ENCODE measurements at regions not wholly inside any gene's neighbourhood (a gene's known extent, or its start where the extent isn't known, plus 50 kb on each side); places are given as distances from the start of the nearest gene placed in this dataset.

DNA sequence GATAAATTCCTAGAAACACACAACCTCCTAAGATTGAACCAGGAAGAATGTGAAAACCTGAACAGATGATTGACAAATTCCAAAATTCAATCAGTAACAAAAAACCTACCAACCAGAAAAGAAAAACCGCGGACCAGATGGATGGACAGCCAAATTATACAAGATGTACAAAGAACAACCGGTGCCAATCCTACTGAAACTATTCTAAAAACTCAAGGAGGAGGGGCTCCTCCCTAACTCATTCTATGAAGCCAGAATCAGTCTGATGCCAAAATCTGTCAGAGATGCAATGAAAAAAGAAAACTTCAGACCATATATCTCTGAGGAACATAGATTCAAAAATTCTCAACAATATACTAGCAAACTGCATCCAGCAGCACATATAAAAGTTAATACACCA, 262.4 kb upstream of the DAB1 start:
- ATAC-seq (no peak), DNase-seq (ENCODE audit: low read depth, low spot score) (no peak)
- Histone ChIP-seq H4K20me1 (ENCODE audit: insufficient read depth) (no peaks in the 10 kb centered on the region), H3K9me2 (ENCODE audit: insufficient read depth) (no peaks in the 10 kb centered on the region), H3K27ac (ENCODE audit: low read depth, low read length) (no peak overlapping the region), H3K4me1 (ENCODE audit: control insufficient read depth in 1 of 2, insufficient read depth in 2 of 2, low read length in 2 of 2) (no peaks in the 10 kb centered on the region), H3K4me2 (ENCODE audit: low read length) (no peak overlapping the region), H3K9me3 (ENCODE audit: control insufficient read depth in 1 of 2, insufficient read depth in 1 of 2, low read depth in 1 of 2, low read length in 2 of 2) (no peaks in the 10 kb centered on the region; a peak in 1 of 4 replicates), H3K79me2 (ENCODE audit: insufficient read depth, low read length) (no peaks in the 10 kb centered on the region), H2AFZ (ENCODE audit: low read depth, low read length, poor library complexity, severe bottlenecking) (no peak overlapping the region), H3K36me3 (ENCODE audit: control insufficient read depth in 1 of 2, insufficient read depth in 2 of 2, low read length in 2 of 2) (no peaks in the 10 kb centered on the region), H3K4me3 (replicated peaks in 1 of 2; ENCODE audit: low read depth in 1 of 2, low read length in 2 of 2) (no peak overlapping the region), H3K9ac (ENCODE audit: low read length) (no peak overlapping the region), H3K27me3 (ENCODE audit: insufficient read depth, low read length) (no peaks in the 10 kb centered on the region)
- ChIA-PET POLR2A (no interaction called here), RAD21 (ENCODE audit: low non-redundant PET in 1 of 2, low total read pairs in 2 of 2, uncharacterized antibody in 2 of 2, unreplicated experiment in 2 of 2) (no interaction called here), CTCF (no interaction called here)
- BruUV-seq (replicated peaks) = no TSS peak
- intact Hi-C loops (cut with micrococcal nuclease) = no loop called here
- TF ChIP-seq ELF1 (IDR thresholded peaks at IDR 0.05; ENCODE audit: borderline replicate concordance, low read depth) (no peak), ZNF274 (IDR thresholded peaks at IDR 0.05; ENCODE audit: low read depth, low read length) (no peak), POLR2AphosphoS5 (IDR thresholded peaks at IDR 0.05; ENCODE audit: low read depth, low read length) (no peak), SRF (IDR thresholded peaks at IDR 0.05; ENCODE audit: low read depth) (no peak), SP1 (IDR thresholded peaks at IDR 0.05; ENCODE audit: low read depth) (no peak), CBX3 (IDR thresholded peaks at IDR 0.05; ENCODE audit: low read depth) (no peak), EZH2phosphoT487 (IDR thresholded peaks at IDR 0.05; ENCODE audit: borderline replicate concordance) (no peak), EZH2 (IDR thresholded peaks at IDR 0.05) (no peak), FOSL1 (IDR thresholded peaks at IDR 0.05; ENCODE audit: low read depth) (no peak), TCF7L2 (IDR thresholded peaks at IDR 0.05; ENCODE audit: borderline replicate concordance, extremely low read depth, insufficient read depth, insufficient read length) (no peak), ZFX (IDR thresholded peaks at IDR 0.05) (no peak), JUND (IDR thresholded peaks at IDR 0.05) (no peak), EGR1 (IDR thresholded peaks at IDR 0.05; ENCODE audit: low read depth) (no peak), RAD21 (IDR thresholded peaks at IDR 0.05; ENCODE audit: low read depth) (no peak)
- TF ChIP-seq, protein P1, sequence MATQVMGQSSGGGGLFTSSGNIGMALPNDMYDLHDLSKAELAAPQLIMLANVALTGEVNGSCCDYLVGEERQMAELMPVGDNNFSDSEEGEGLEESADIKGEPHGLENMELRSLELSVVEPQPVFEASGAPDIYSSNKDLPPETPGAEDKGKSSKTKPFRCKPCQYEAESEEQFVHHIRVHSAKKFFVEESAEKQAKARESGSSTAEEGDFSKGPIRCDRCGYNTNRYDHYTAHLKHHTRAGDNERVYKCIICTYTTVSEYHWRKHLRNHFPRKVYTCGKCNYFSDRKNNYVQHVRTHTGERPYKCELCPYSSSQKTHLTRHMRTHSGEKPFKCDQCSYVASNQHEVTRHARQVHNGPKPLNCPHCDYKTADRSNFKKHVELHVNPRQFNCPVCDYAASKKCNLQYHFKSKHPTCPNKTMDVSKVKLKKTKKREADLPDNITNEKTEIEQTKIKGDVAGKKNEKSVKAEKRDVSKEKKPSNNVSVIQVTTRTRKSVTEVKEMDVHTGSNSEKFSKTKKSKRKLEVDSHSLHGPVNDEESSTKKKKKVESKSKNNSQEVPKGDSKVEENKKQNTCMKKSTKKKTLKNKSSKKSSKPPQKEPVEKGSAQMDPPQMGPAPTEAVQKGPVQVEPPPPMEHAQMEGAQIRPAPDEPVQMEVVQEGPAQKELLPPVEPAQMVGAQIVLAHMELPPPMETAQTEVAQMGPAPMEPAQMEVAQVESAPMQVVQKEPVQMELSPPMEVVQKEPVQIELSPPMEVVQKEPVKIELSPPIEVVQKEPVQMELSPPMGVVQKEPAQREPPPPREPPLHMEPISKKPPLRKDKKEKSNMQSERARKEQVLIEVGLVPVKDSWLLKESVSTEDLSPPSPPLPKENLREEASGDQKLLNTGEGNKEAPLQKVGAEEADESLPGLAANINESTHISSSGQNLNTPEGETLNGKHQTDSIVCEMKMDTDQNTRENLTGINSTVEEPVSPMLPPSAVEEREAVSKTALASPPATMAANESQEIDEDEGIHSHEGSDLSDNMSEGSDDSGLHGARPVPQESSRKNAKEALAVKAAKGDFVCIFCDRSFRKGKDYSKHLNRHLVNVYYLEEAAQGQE (IDR thresholded peaks at IDR 0.05; ENCODE audit: low read depth) = no peak
- TF ChIP-seq, protein P2, sequence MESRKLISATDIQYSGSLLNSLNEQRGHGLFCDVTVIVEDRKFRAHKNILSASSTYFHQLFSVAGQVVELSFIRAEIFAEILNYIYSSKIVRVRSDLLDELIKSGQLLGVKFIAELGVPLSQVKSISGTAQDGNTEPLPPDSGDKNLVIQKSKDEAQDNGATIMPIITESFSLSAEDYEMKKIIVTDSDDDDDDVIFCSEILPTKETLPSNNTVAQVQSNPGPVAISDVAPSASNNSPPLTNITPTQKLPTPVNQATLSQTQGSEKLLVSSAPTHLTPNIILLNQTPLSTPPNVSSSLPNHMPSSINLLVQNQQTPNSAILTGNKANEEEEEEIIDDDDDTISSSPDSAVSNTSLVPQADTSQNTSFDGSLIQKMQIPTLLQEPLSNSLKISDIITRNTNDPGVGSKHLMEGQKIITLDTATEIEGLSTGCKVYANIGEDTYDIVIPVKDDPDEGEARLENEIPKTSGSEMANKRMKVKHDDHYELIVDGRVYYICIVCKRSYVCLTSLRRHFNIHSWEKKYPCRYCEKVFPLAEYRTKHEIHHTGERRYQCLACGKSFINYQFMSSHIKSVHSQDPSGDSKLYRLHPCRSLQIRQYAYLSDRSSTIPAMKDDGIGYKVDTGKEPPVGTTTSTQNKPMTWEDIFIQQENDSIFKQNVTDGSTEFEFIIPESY (IDR thresholded peaks at IDR 0.05; ENCODE audit: extremely low read depth, insufficient replicate concordance, low read length) = no peak
- TF ChIP-seq, protein P3, sequence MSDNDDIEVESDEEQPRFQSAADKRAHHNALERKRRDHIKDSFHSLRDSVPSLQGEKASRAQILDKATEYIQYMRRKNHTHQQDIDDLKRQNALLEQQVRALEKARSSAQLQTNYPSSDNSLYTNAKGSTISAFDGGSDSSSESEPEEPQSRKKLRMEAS (IDR thresholded peaks at IDR 0.05) = no peak
- TF ChIP-seq, protein P4, sequence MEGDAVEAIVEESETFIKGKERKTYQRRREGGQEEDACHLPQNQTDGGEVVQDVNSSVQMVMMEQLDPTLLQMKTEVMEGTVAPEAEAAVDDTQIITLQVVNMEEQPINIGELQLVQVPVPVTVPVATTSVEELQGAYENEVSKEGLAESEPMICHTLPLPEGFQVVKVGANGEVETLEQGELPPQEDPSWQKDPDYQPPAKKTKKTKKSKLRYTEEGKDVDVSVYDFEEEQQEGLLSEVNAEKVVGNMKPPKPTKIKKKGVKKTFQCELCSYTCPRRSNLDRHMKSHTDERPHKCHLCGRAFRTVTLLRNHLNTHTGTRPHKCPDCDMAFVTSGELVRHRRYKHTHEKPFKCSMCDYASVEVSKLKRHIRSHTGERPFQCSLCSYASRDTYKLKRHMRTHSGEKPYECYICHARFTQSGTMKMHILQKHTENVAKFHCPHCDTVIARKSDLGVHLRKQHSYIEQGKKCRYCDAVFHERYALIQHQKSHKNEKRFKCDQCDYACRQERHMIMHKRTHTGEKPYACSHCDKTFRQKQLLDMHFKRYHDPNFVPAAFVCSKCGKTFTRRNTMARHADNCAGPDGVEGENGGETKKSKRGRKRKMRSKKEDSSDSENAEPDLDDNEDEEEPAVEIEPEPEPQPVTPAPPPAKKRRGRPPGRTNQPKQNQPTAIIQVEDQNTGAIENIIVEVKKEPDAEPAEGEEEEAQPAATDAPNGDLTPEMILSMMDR (IDR thresholded peaks at IDR 0.05 in 2 of 3, conservative IDR thresholded peaks at IDR 0.05 in 1 of 3; ENCODE audit: borderline replicate concordance in 1 of 3, insufficient read depth in 1 of 3, low read depth in 2 of 3, low read length in 2 of 3) = no peak
- TF ChIP-seq, protein P5, sequence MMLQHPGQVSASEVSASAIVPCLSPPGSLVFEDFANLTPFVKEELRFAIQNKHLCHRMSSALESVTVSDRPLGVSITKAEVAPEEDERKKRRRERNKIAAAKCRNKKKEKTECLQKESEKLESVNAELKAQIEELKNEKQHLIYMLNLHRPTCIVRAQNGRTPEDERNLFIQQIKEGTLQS (IDR thresholded peaks at IDR 0.05) = no peak
